ENCODE measurements at regions not wholly inside any gene's neighbourhood (a gene's known extent, or its start where the extent isn't known, plus 50 kb on each side); places are given as distances from the start of the nearest gene placed in this dataset.

- H3K27ac ChIP-seq: no peak overlapping the region
- DNase-seq (no peak), ATAC-seq (no peak)
- no peaks in the 10 kb centered on the region for H3K4me1 ChIP-seq
- intact Hi-C loops (cut with DNase I): no loop called here
- no peak overlapping the region for H3K4me3 ChIP-seq
- no peaks in the 10 kb centered on the region for H3K9me3 ChIP-seq
- 81 to 92% (median 86%) methylated on average over 4 of the region's 4 CpGs for WGBS, 4 donors
- H3K36me3 ChIP-seq: no peaks in the 10 kb centered on the region
- H3K27me3 ChIP-seq: peaks cover 0 to 3% (median 0%) of the 10 kb centered on the region in 9 donors
- no peak for TF ChIP-seq POLR2A (IDR thresholded peaks at IDR 0.05)
- TF ChIP-seq, protein P1, sequence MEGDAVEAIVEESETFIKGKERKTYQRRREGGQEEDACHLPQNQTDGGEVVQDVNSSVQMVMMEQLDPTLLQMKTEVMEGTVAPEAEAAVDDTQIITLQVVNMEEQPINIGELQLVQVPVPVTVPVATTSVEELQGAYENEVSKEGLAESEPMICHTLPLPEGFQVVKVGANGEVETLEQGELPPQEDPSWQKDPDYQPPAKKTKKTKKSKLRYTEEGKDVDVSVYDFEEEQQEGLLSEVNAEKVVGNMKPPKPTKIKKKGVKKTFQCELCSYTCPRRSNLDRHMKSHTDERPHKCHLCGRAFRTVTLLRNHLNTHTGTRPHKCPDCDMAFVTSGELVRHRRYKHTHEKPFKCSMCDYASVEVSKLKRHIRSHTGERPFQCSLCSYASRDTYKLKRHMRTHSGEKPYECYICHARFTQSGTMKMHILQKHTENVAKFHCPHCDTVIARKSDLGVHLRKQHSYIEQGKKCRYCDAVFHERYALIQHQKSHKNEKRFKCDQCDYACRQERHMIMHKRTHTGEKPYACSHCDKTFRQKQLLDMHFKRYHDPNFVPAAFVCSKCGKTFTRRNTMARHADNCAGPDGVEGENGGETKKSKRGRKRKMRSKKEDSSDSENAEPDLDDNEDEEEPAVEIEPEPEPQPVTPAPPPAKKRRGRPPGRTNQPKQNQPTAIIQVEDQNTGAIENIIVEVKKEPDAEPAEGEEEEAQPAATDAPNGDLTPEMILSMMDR (IDR thresholded peaks at IDR 0.05): no peak
Observed at GRCh38 chr20:4471221-4471620, 215.0 kb upstream of the PRNP start.

GRCh38 chr20:4470375-4470774 lies 215.9 kb upstream of the PRNP start:
- Histone ChIP-seq H3K9me3 (no peaks in the 10 kb centered on the region), H3K27me3 (peaks cover 0 to 3% (median 0%) of the 10 kb centered on the region in 9 donors), H3K27ac (no peak overlapping the region), H3K4me3 (no peak overlapping the region), H3K4me1 (no peaks in the 10 kb centered on the region), H3K36me3 (no peaks in the 10 kb centered on the region)
- TF ChIP-seq, protein P1 (IDR thresholded peaks at IDR 0.05): no peak
- TF ChIP-seq POLR2A (IDR thresholded peaks at IDR 0.05): no peak
- DNase-seq: no peak
- intact Hi-C loops (cut with DNase I): no loop called here
- no peak for ATAC-seq
- 19 to 23% (median 22%) methylated on average over 3 of the region's 3 CpGs for WGBS, 4 donors

- H3K36me3 ChIP-seq: no peaks in the 10 kb centered on the region
- intact Hi-C loops (cut with DNase I): no loop called here
Observed at GRCh38 chr20:4469910-4470309, 216.3 kb upstream of the PRNP start.

GRCh38 chr20:4468114-4468513 lies 218.1 kb upstream of the PRNP start:
- DNase-seq: no peak
- Histone ChIP-seq H3K4me3 (no peak overlapping the region), H3K36me3 (no peaks in the 10 kb centered on the region), H3K27ac (no peak overlapping the region), H3K9me3 (no peaks in the 10 kb centered on the region), H3K27me3 (no peaks in the 10 kb centered on the region), H3K4me1 (no peaks in the 10 kb centered on the region)
- TF ChIP-seq POLR2A (IDR thresholded peaks at IDR 0.05): no peak
- TF ChIP-seq, protein P1 (IDR thresholded peaks at IDR 0.05): no peak
- WGBS, 4 donors: 50 to 93% (median 72%) methylated on average over 1 of the region's 1 CpG
- intact Hi-C loops (cut with DNase I): no loop called here
- no peak for ATAC-seq

More at GRCh38 chr20:4469910-4470309, 216.3 kb upstream of the PRNP start:
- Histone ChIP-seq H3K9me3 (no peaks in the 10 kb centered on the region), H3K27ac (no peak overlapping the region), H3K4me3 (no peak overlapping the region), H3K4me1 (no peaks in the 10 kb centered on the region), H3K27me3 (peaks cover 0 to 2% (median 0%) of the 10 kb centered on the region in 9 donors)
- WGBS, 4 donors: 51 to 66% (median 57%) methylated on average over 4 of the region's 4 CpGs
- TF ChIP-seq, protein P1 (IDR thresholded peaks at IDR 0.05): no peak
- no peak for TF ChIP-seq POLR2A (IDR thresholded peaks at IDR 0.05)
- ATAC-seq (no peak), DNase-seq (no peak)
